Left kidney (tissue), 1 donor: ENCODE measurements at regions not wholly inside any gene's neighbourhood (a gene's known extent, or its start where the extent isn't known, plus 50 kb on each side); places are given as distances from the start of the nearest gene placed in this dataset.
"Not testable (repeated sequence)": the region's sequence is repeated elsewhere in the genome, so short reads cannot be mapped to it uniquely, and the experiment has no call there.

Experiments used
- DNase-seq: peaks from one replicate; pipeline ENCODE4 v3.0.0-alpha.2; 2013

GRCh38 chr7:25069900-25070443, 55.1 kb downstream of the CYCS start:
- peak; percentile 79 for DNase-seq

GRCh38 chr7:25068502-25069213, 56.4 kb downstream of the CYCS start:
- DNase-seq: no peak

GRCh38 chr7:25067726-25068501, 57.1 kb downstream of the CYCS start:
- DNase-seq: no peak

- no peak for DNase-seq
These were observed 58.8 kb downstream of the CYCS start for GRCh38 chr7:25066253-25066652.

- DNase-seq: no peak
These were observed 62.7 kb downstream of the CYCS start for GRCh38 chr7:25062380-25062779.

GRCh38 chr7:25060487-25061055, 64.5 kb downstream of the CYCS start:
- DNase-seq: no peak

GRCh38 chr7:25059576-25059975, 65.5 kb downstream of the CYCS start:
- DNase-seq: no peak

- DNase-seq: no peak
These were observed 68.7 kb downstream of the CYCS start for GRCh38 chr7:25056368-25056767.

GRCh38 chr7:25055520-25056220, 69.4 kb downstream of the CYCS start:
- no peak for DNase-seq

GRCh38 chr7:25054819-25055519, 70.1 kb downstream of the CYCS start:
- no peak for DNase-seq

GRCh38 chr7:25050223-25050622, 70.2 kb upstream of the OSBPL3 start:
- no peak for DNase-seq

GRCh38 chr7:25048444-25048834, 68.5 kb upstream of the OSBPL3 start:
- DNase-seq: no peak

- DNase-seq: not testable (repeated sequence)
These were observed 67.8 kb upstream of the OSBPL3 start for GRCh38 chr7:25047571-25048443.

GRCh38 chr7:25037325-25037724, 57.3 kb upstream of the OSBPL3 start:
- DNase-seq: no peak

- DNase-seq: no peak
These were observed 55.3 kb upstream of the OSBPL3 start for GRCh38 chr7:25035274-25035673.

- no peak for DNase-seq
These were observed 54.2 kb upstream of the OSBPL3 start for GRCh38 chr7:25034136-25034535.

- DNase-seq: no peak
These were observed 53.1 kb upstream of the OSBPL3 start for GRCh38 chr7:25032774-25033743.

GRCh38 chr7:25031432-25031831, 51.5 kb upstream of the OSBPL3 start:
- DNase-seq: no peak

GRCh38 chr7:25031007-25031406, 51.0 kb upstream of the OSBPL3 start:
- DNase-seq: no peak
